GM18907 (cell line): ENCODE measurements at regions not wholly inside any gene's neighbourhood (a gene's known extent, or its start where the extent isn't known, plus 50 kb on each side); places are given as distances from the start of the nearest gene placed in this dataset.
"Not testable (repeated sequence)": the region's sequence is repeated elsewhere in the genome, so short reads cannot be mapped to it uniquely, and the experiment has no call there.

ENCODE experiments used
- ATAC-seq: cut with Tn5 transposase; IDR thresholded peaks from one replicate; pipeline ENCODE4 v1.9.1; 2021; ENCODE audit warnings: mild to moderate bottlenecking, moderate library complexity; ENCODE audit not compliant: unreplicated experiment

GRCh38 chr2:19207452-19207851 is 151.0 kb downstream of the OSR1 start:
- ATAC-seq: no peak

DNA sequence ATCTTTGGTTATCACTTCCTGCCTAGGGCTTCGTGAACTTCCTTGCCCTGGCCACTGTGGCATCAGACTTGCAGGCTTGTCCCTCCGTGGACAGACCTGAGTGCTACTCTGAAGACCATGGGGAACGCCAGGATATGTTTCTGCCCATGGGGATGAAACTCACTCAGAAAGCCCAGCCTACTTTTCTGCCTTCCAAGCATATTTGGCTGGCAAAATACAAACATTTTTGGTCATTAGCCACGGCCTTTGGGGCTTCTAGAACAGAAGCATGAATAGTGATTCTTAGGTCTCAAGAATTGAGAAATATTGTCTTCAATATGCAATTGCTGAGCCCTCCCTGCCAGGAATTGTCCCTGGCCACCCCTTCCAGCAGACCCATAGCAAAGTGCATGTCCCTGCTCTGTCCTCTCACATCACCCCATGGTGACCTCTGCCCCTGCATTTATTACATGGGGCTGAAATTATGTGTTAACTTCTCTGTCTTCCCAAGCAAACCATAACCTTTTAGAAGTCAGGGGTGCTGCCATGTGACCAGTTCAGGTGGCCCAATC is 152.4 kb downstream of the OSR1 start:
- ATAC-seq: no peak

- no peak for ATAC-seq
Measured at GRCh38 chr2:19203866-19204265, 154.6 kb downstream of the OSR1 start.

DNA sequence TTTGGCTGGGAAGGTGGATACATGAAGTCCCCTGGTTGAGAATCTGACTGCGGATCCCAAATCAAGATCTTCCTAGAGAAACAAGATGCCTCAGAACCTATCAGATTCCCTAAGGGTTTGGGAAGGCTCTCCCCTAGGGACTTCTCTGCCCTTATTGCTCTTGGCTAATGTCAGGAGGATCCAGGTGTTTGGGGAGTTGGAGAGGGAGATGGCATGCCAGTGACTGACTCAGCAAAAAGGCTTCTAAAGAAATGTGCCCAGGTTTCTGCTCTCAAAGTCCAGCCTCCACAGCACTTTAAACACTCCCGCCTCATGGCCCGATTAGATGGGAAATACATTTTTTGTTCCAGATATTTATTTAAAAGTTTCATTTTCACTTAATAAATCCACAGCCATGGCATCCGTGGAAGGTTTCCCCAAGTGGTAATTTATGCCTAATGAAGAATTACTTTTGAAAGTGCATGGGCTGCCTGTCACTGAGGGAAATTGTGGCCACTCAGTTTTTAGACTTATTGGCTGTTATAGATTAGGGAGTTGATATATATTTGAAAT is 156.4 kb downstream of the OSR1 start:
- ATAC-seq: no peak

DNA sequence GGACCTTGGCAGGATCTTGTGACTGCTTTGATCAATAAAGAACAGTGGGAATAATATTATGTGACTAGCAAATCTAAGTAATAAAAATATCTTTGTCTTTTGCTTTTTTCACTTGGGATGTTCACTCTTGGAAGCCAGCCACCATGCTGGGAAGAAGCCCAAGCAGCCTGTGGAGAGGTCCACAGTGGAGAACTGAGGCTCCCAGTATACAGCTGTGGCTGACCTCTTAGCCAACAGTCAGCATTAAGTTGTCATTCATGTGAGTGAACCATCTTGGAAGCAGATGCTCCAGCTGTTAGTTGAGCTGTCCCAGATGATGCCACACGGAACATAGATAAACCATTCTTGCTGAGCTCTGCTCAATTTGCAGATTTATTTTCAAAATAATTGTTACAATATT is 160.0 kb downstream of the OSR1 start:
- no peak for ATAC-seq

- no peak for ATAC-seq
Measured at GRCh38 chr2:19195661-19196060, 162.8 kb downstream of the OSR1 start.

GRCh38 chr2:19189391-19189790 is 169.0 kb downstream of the OSR1 start:
- no peak for ATAC-seq

GRCh38 chr2:19187323-19188020 is 171.0 kb downstream of the OSR1 start:
- ATAC-seq: no peak

GRCh38 chr2:19185086-19185485 is 173.3 kb downstream of the OSR1 start:
- no peak for ATAC-seq

DNA sequence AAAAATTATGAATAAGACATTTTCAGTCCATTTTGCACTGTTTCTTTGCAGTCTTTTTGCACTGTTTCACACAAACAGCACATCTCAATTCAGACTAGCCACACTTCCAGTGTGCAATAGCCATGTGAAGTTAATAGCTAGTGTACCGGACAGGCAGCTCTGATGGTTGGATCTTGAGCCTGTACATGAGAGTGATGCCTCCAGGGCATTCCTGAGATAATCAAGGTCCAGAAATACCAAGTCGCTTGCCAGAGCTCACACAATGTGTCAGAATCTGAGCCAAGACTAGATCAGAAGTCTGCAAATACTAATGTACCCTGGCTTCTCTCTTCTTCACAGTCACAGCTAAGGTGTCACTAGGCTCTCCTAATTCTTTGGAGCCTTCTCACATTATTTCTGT is 180.2 kb downstream of the OSR1 start:
- no peak for ATAC-seq

GRCh38 chr2:19176977-19177376 is 181.4 kb downstream of the OSR1 start:
- no peak for ATAC-seq

DNA sequence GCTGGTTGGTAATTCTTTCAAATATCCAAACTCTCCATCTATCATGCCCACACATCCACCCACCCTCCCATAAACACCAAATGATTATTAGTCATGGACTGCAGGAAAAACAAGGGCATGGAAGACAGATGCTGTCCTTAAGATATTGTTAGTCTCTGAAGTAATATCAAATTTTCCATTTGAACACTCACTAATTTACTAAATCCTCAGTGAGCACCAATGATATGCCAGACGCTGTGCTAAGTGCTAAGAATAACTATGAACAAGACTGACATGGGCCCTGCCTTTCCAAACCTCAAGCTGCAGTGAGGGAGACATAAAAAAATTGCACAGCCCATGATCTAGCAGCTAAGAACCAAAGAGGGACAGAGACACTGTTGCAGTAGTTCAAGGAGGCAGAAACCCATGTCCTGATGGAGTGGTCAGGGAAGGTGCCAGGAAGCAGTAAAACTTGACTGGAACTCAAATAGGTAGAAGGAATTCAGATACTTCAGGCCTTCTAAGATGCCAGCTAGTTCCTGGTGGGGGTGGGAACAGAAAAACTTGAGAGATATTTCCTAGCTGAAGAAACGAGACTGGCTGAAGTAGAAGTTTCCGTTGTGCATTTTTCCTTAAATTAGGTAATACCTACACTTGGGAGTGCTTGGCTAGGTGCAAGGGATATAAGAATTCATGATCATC is 182.1 kb downstream of the OSR1 start:
- ATAC-seq: no peak

- ATAC-seq: no peak
Measured at GRCh38 chr2:19174176-19174575, 184.2 kb downstream of the OSR1 start.

- ATAC-seq: no peak
Measured at GRCh38 chr2:19171409-19171808, 187.0 kb downstream of the OSR1 start.

DNA sequence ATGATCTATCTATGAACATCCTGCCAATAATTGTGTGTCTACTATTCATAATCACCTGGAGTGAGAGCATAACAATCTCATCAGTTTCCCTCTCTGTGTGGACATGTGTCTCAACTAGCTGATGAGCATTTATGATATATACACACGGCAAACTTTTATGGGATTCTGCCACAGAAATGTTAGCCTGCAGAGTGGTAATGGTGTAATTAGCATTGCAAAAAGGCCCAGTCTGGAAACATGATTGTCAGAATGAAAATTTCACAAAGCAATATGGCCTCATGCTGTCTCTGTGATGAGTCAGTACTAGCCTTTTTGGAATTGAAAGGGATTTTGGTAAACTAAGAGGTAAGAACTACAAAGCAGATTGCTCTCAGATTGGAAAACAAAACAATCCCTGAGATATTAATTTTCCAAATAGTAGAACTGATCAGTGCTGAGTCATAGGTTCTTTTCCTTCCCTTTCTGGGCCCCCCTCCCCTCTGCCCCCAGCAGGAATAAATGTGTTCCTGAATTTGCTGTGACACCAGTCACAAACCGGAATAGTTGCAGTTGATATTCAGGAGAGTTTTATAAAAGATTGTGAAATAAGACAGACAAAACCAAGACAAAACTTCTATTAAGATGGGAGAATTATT is 189.2 kb downstream of the OSR1 start:
- ATAC-seq: no peak

GRCh38 chr2:19164099-19164498 is 194.3 kb downstream of the OSR1 start:
- not testable (repeated sequence) for ATAC-seq

GRCh38 chr2:19158896-19159295 is 199.5 kb downstream of the OSR1 start:
- ATAC-seq: no peak

- ATAC-seq: no peak
Measured at GRCh38 chr2:19158211-19158610, 200.2 kb downstream of the OSR1 start.

DNA sequence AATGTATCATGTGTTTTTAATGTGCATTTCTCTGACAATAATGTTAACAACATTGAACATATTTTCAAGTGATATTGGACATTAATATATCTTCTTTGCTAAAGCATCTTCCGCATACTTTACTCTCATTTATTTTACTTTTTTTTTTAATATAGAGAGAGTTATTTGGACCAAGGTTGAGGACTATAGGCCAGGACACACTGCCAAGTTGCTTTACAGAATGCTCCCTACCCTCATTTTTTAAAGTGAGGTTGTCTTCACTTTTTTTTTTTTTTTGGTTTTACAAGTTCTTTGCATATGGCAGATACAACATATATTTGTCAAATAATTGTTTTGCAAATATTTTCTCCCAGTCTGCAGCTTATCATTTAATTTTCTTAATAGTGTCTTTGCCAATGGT is 201.8 kb downstream of the OSR1 start:
- no peak for ATAC-seq

DNA sequence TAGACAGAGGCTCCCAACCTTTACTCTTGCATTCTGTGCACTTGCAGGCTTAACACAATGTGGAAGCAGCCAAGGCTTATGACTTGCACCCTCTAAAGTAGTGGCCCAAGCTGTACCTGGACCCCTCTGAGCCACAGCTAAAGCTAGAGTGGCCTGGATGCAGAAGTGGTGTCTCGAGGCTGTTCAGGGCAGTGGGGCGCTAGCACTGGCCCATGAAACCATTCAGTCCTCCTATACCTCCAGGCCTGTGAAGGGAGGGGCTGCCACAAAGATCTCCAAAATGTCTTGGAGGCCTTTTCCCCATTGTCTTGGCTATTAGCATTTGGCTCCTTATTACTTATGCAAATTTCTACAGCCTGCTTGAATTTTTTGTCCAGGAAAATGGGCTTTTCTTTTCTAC is 207.7 kb downstream of the OSR1 start:
- ATAC-seq: no peak

- ATAC-seq: no peak
Measured at GRCh38 chr2:19146867-19147266, 211.6 kb downstream of the OSR1 start.
